Erythroblast (primary cell): ENCODE measurements at regions not wholly inside any gene's neighbourhood (a gene's known extent, or its start where the extent isn't known, plus 50 kb on each side); places are given as distances from the start of the nearest gene placed in this dataset.

Source experiments
- GATA1 ChIP-seq: IDR thresholded peaks from 2 replicates; pipeline ENCODE4 v1.6.1; 2011; ENCODE audit warnings: low read depth, mild to moderate bottlenecking, control low read depth, low read length, moderate library complexity
- POLR2A ChIP-seq: IDR thresholded peaks from 2 replicates; pipeline ENCODE4 v1.6.1; 2011; ENCODE audit warnings: mild to moderate bottlenecking, low read length

GRCh38 chr3:59167756-59168155 is 117.9 kb upstream of the CFAP20DC start:
- TF ChIP-seq POLR2A (no peak), GATA1 (no peak)
